ENCODE measurements at regions not wholly inside any gene's neighbourhood (a gene's known extent, or its start where the extent isn't known, plus 50 kb on each side); places are given as distances from the start of the nearest gene placed in this dataset.
A peak's percentile ranks its signal among the peaks of the same experiment; 100 is the strongest.

DNA sequence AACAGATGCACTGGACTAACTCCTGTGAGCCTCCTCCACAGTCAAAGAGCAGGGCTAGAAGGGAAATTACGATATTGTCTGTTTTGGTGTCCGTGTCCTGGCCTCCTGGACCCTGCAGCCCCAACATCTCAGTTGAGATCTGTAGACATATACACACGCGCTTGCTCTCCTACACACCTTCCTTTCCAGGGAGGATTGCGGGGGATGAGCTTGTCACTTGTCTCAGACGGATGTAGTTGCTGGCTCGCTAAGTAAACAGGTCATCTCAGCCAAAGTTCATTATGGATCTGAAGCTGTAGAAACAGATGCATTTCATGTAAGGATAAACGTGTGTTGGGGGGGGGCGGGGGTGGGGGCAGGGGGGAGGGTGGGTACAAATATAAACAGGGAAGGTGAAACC lies 549.3 kb downstream of the CCDC171 start:
- Mint-ChIP-seq H3K4me3 (no peak overlapping the region), H3K9me3 (no peaks in the 10 kb centered on the region), H3K27me3 (ENCODE audit: low read depth) (peaks cover 6% of the 10 kb centered on the region), H3K4me1 (peaks cover 60% of the 10 kb centered on the region), H3K27ac (no peak overlapping the region), H3K36me3 (no peaks in the 10 kb centered on the region)
- TF ChIP-seq, protein P1, sequence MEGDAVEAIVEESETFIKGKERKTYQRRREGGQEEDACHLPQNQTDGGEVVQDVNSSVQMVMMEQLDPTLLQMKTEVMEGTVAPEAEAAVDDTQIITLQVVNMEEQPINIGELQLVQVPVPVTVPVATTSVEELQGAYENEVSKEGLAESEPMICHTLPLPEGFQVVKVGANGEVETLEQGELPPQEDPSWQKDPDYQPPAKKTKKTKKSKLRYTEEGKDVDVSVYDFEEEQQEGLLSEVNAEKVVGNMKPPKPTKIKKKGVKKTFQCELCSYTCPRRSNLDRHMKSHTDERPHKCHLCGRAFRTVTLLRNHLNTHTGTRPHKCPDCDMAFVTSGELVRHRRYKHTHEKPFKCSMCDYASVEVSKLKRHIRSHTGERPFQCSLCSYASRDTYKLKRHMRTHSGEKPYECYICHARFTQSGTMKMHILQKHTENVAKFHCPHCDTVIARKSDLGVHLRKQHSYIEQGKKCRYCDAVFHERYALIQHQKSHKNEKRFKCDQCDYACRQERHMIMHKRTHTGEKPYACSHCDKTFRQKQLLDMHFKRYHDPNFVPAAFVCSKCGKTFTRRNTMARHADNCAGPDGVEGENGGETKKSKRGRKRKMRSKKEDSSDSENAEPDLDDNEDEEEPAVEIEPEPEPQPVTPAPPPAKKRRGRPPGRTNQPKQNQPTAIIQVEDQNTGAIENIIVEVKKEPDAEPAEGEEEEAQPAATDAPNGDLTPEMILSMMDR (IDR thresholded peaks at IDR 0.05; ENCODE audit: unreplicated experiment): no peak
- DNase-seq (ENCODE audit: low spot score in 2 of 2, unreplicated experiment in 2 of 2): no peak

DNA sequence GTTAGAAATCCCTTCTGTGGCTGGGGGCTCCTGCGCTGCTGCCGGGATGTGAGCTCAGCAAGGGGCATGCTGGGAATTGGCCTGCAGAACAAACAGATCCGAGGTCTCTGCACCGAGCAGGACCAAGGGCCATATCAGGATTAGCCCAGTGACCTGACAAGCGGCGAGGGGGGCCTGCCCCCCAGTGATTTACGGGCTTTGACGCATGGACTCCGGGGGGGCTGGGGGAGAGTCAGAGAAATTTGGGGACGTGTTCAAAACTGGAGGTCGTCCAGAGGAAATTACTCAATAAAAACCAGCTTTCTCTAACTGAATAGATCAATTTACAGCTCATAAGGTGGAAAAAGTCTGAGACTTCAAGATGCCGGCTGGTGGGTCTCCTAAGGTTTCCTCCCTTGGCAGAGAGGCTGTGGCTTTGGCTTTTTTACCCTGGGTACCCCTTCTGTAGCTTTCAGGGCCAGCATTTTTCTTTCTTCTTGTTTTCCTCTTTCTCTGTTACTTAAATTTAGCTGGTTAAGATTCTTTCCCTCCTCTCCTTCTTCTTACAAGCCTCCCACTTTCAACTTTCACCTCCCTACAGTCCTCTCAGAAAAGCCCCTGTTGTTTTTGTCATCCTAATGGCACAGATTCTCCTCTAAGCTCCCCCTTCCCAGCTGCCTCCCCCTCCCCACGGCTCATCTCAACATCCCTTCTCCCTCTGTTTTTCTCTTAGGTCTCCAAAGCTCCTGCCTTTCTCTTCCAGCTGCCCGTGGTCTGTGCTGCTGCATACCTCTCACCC lies 551.0 kb downstream of the CCDC171 start:
- Mint-ChIP-seq H3K27me3 (ENCODE audit: low read depth) (no peaks in the 10 kb centered on the region), H3K4me3 (no peak overlapping the region), H3K4me1 (peaks cover 57% of the 10 kb centered on the region)

DNA sequence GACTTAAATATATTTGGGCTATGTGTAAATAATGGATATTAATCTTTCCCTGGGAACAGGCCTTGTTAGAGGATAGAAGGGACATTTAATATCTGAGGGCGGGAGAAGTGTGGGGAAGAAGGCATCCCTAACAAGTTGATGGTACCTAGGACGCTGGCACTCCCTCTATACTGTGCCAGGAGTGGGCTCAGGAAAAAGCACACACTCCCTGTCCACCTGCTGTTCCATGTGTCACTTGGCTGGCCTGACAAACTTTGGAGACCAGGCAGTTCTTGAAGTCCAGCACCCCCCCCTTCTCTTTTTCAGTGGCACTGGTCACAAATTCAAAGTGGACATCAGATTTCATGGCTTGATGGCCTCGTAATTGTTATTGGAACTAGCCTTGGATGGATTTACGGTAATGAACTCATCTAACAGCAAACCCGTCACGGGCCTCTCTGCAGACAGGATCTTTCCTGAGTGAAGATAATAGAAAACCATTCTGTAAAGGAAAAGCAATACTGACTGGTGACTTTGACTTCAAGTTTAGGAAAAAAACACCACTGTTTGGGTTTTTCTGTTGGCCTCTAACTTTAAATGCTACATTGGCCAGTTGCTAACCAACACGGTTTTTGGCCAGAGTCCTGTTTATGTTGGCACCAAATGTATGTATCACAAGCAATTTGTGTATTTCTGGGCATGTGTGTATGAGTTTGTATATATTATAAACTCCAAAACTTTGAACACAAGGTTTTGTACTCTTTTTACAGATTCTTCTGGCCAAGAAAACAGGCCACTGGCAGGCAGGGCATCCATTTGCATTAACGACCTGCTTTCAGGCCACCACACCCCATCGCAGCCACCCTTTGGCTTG lies 552.6 kb downstream of the CCDC171 start:
- H3K36me3 Mint-ChIP-seq: no peaks in the 10 kb centered on the region
- H3K9me3 Mint-ChIP-seq: no peaks in the 10 kb centered on the region
- no peak overlapping the region for H3K27ac Mint-ChIP-seq
- peaks cover 42% of the 10 kb centered on the region for H3K4me1 Mint-ChIP-seq
- no peak overlapping the region for H3K4me3 Mint-ChIP-seq
- TF ChIP-seq, protein P1 (IDR thresholded peaks at IDR 0.05; ENCODE audit: unreplicated experiment): no peak
- H3K27me3 Mint-ChIP-seq (ENCODE audit: low read depth): no peaks in the 10 kb centered on the region
- DNase-seq (ENCODE audit: low spot score in 2 of 2, unreplicated experiment in 2 of 2): no peak

More for the DNA sequence above, 551.0 kb downstream of the CCDC171 start:
- TF ChIP-seq, protein P1 (IDR thresholded peaks at IDR 0.05; ENCODE audit: unreplicated experiment): no peak
- no peaks in the 10 kb centered on the region for H3K9me3 Mint-ChIP-seq
- DNase-seq (ENCODE audit: low spot score in 2 of 2, unreplicated experiment in 2 of 2): no peak
- H3K36me3 Mint-ChIP-seq: no peaks in the 10 kb centered on the region
- H3K27ac Mint-ChIP-seq: peak overlapping the region; percentile 59

DNA sequence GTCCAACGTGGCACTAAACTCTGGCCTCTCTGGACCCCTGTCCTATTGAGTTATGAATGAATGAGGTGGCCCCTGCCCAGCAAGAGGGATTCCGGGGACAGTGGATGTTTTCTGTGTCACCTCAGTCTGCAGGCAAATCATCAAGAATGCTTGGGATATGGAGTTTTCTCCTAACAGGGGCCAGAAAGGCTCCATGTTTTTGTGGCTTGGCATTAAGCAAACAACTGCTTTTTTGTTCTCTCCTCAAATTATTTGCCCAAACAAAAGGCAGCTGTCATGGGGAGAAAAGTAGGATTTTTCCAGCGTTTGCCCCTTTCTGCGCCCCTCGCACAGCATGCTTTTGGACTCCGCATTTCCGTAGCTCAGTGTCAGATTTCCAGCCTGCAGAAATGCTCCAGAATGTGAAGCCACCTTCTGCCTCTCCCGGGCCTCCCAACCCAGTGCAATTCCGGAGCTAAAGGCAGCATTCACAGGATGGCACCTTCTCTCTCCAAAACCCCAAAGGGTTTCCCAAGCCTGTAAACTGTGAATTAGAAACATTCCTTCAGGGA lies 553.3 kb downstream of the CCDC171 start:
- no peak overlapping the region for H3K27ac Mint-ChIP-seq
- no peak overlapping the region for H3K4me3 Mint-ChIP-seq

DNA sequence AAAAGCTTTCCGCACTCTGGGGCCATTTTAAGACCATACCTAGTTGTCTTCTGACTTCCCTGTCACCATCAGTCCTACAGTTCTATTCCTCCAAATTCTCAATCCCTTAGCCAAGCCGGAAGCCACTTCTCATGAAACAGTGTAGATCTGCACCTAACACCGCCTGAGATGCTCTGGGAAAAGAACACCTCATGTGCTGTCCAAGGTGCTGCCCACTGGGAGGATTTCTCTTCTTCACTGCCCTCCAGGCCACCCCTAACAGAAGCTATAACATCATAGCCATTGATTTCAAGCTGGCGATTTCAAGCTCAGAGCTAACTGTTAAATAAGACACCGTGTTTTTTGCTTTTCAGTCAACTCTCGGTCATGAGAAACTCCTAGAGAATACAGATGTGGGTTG lies 559.3 kb downstream of the CCDC171 start:
- Mint-ChIP-seq H3K27me3 (ENCODE audit: low read depth) (peaks cover 3% of the 10 kb centered on the region), H3K27ac (no peak overlapping the region), H3K36me3 (no peaks in the 10 kb centered on the region), H3K4me3 (no peak overlapping the region), H3K4me1 (no peaks in the 10 kb centered on the region), H3K9me3 (no peaks in the 10 kb centered on the region)
- DNase-seq (ENCODE audit: low spot score in 2 of 2, unreplicated experiment in 2 of 2): no peak
- TF ChIP-seq, protein P1 (IDR thresholded peaks at IDR 0.05; ENCODE audit: unreplicated experiment): no peak

More for the DNA sequence above, 553.3 kb downstream of the CCDC171 start:
- TF ChIP-seq, protein P1 (IDR thresholded peaks at IDR 0.05; ENCODE audit: unreplicated experiment): no peak
- no peak for DNase-seq (ENCODE audit: low spot score in 2 of 2, unreplicated experiment in 2 of 2)
- H3K9me3 Mint-ChIP-seq: no peaks in the 10 kb centered on the region
- H3K27me3 Mint-ChIP-seq (ENCODE audit: low read depth): no peaks in the 10 kb centered on the region
- H3K36me3 Mint-ChIP-seq: no peaks in the 10 kb centered on the region
- peaks cover 35% of the 10 kb centered on the region for H3K4me1 Mint-ChIP-seq

Measured in mesothelial cell of epicardium (in vitro differentiated cells).